ENCODE measurements at regions not wholly inside any gene's neighbourhood (a gene's known extent, or its start where the extent isn't known, plus 50 kb on each side); places are given as distances from the start of the nearest gene placed in this dataset.

- TF ChIP-seq CTCF (IDR thresholded peaks at IDR 0.05; ENCODE audit: low read depth, low read length, missing control alignments), result no peak
- DNase-seq (ENCODE audit: low read depth), result no peak
- no peak overlapping the region for H3K4me3 ChIP-seq (ENCODE audit: low read depth, low read length)
Observed at GRCh38 chr4:187711586-187711985, 284.0 kb upstream of the ZFP42 start.

GRCh38 chr4:187714957-187715356 is 280.6 kb upstream of the ZFP42 start:
- DNase-seq (ENCODE audit: low read depth), result no peak
- no peak overlapping the region for H3K4me3 ChIP-seq (ENCODE audit: low read depth, low read length)
- no peak for TF ChIP-seq CTCF (IDR thresholded peaks at IDR 0.05; ENCODE audit: low read depth, low read length, missing control alignments)

- no peak overlapping the region for H3K4me3 ChIP-seq (ENCODE audit: low read depth, low read length)
- no peak for TF ChIP-seq CTCF (IDR thresholded peaks at IDR 0.05; ENCODE audit: low read depth, low read length, missing control alignments)
- no peak for DNase-seq (ENCODE audit: low read depth)
Observed at GRCh38 chr4:187715466-187715865, 280.1 kb upstream of the ZFP42 start.

- no peak for DNase-seq (ENCODE audit: low read depth)
- H3K4me3 ChIP-seq (ENCODE audit: low read depth, low read length), result no peak overlapping the region
- TF ChIP-seq CTCF (IDR thresholded peaks at IDR 0.05; ENCODE audit: low read depth, low read length, missing control alignments), result no peak
Observed at GRCh38 chr4:187724456-187724855, 271.1 kb upstream of the ZFP42 start.

- no peak for DNase-seq (ENCODE audit: low read depth)
- TF ChIP-seq CTCF (IDR thresholded peaks at IDR 0.05; ENCODE audit: low read depth, low read length, missing control alignments), result no peak
- no peak overlapping the region for H3K4me3 ChIP-seq (ENCODE audit: low read depth, low read length)
Observed at GRCh38 chr4:187726485-187726884, 269.1 kb upstream of the ZFP42 start.

- H3K4me3 ChIP-seq (ENCODE audit: low read depth, low read length), result no peak overlapping the region
- TF ChIP-seq CTCF (IDR thresholded peaks at IDR 0.05; ENCODE audit: low read depth, low read length, missing control alignments), result no peak
- no peak for DNase-seq (ENCODE audit: low read depth)
Observed at GRCh38 chr4:187732524-187732923, 263.0 kb upstream of the ZFP42 start.

GRCh38 chr4:187739771-187740170 is 255.8 kb upstream of the ZFP42 start:
- no peak overlapping the region for H3K4me3 ChIP-seq (ENCODE audit: low read depth, low read length)
- no peak for DNase-seq (ENCODE audit: low read depth)
- TF ChIP-seq CTCF (IDR thresholded peaks at IDR 0.05; ENCODE audit: low read depth, low read length, missing control alignments), result no peak
